Kidney (tissue), 13 donors: ENCODE measurements at regions not wholly inside any gene's neighbourhood (a gene's known extent, or its start where the extent isn't known, plus 50 kb on each side); places are given as distances from the start of the nearest gene placed in this dataset.

Experiments used
- DNase-seq, 5 donors: peaks; one replicate each; pipeline ENCODE4 v3.0.0-alpha.2; 2013 to 2020
- FAIRE-seq: peaks from 2 replicates; lab custom pipeline; 2012; peaks lifted over from hg19 to GRCh38; lab: Jason Lieb, UNC
- H3K27ac ChIP-seq, 2 donors: one replicate each; pipeline ENCODE4 v1.7.0; 2013; ENCODE audit warnings: low read depth in 2 of 2, low read length in 2 of 2, inconsistent platforms in 1 of 2
- H3K27me3 ChIP-seq: one replicate; pipeline ENCODE4 v1.7.1; 2013; ENCODE audit warnings: low read length, inconsistent platforms; ENCODE audit not compliant: control insufficient read depth, insufficient read depth
- H3K36me3 ChIP-seq, 3 donors: one replicate each; pipeline versions ENCODE4 v1.7.0 to v1.7.1; 2013; ENCODE audit warnings: low read length in 3 of 3, control low read depth in 1 of 3, inconsistent platforms in 1 of 3; ENCODE audit not compliant: insufficient read depth in 3 of 3, control insufficient read depth in 2 of 3
- H3K4me1 ChIP-seq, 3 donors: one replicate each; pipeline versions ENCODE4 v1.7.0 to v1.7.1; 2013; ENCODE audit warnings: low read length in 3 of 3, inconsistent platforms in 1 of 3, low read depth in 1 of 3; ENCODE audit not compliant: control insufficient read depth in 2 of 3, insufficient read depth in 2 of 3
- H3K4me3 ChIP-seq, 3 donors: one replicate each; pipeline versions ENCODE4 v1.7.0 to v1.8.1; 2013; ENCODE audit warnings: low read length in 3 of 3, control low read depth in 1 of 3, inconsistent platforms in 1 of 3
- H3K9ac ChIP-seq, 3 donors: one replicate each; pipeline versions ENCODE4 v1.7.0 to v1.7.1; 2013; ENCODE audit warnings: low read length in 3 of 3, control low read depth in 1 of 3, inconsistent platforms in 1 of 3
- H3K9me3 ChIP-seq, 3 donors: one replicate each; pipeline versions ENCODE4 v1.7.0 to v1.7.1; 2013; ENCODE audit warnings: low read length in 3 of 3, control low read depth in 1 of 3, inconsistent platforms in 1 of 3; ENCODE audit not compliant: control insufficient read depth in 2 of 3, insufficient read depth in 1 of 3
- CTCF ChIP-seq: IDR thresholded peaks from 3 replicates; pipeline ENCODE4 v1.5.1; 2012; ENCODE audit warnings: mild to moderate bottlenecking, moderate library complexity, borderline replicate concordance; ENCODE audit not compliant: insufficient read depth; ENCODE audit errors: extremely low read depth
- intact Hi-C: fragments of 100-400 bp; cut with DNase I; formaldehyde crosslinking; loops from one replicate; pipeline ENCODE4 v1.11.1; 2022
- donor health status: control.
- donor health status: control.
- donor health status: control.
- donor health status: control.
- donor health status: control.
- donor health status: DM: yes; HTN: yes; CAD: no.
- donor health status: Normal renal cell carcinoma (clear cell type).

GRCh38 chr3:177981576-177981975 lies 554.7 kb upstream of the KCNMB2 start:
- no peak for TF ChIP-seq CTCF

GRCh38 chr3:177982034-177982433 lies 554.2 kb upstream of the KCNMB2 start:
- Histone ChIP-seq H3K9me3 (no peaks in the 10 kb centered on the region), H3K4me3 (no peak overlapping the region), H3K4me1 (no peaks in the 10 kb centered on the region), H3K27ac (no peak overlapping the region), H3K9ac (no peak overlapping the region), H3K27me3 (no peaks in the 10 kb centered on the region), H3K36me3 (no peaks in the 10 kb centered on the region)
- no peak for FAIRE-seq
- intact Hi-C loops = no loop called here
- DNase-seq = no peak
- no peak for TF ChIP-seq CTCF

More at GRCh38 chr3:177981576-177981975, 554.7 kb upstream of the KCNMB2 start:
- Histone ChIP-seq H3K27me3 (no peaks in the 10 kb centered on the region), H3K27ac (no peak overlapping the region), H3K9me3 (no peaks in the 10 kb centered on the region), H3K36me3 (no peaks in the 10 kb centered on the region), H3K9ac (no peak overlapping the region), H3K4me1 (no peaks in the 10 kb centered on the region), H3K4me3 (no peak overlapping the region)
- no peak for FAIRE-seq
- DNase-seq = peak in 1 of 5 donors; percentile 19
- intact Hi-C loops = no loop called here

- H3K9ac ChIP-seq = no peak overlapping the region
- H3K9me3 ChIP-seq = no peaks in the 10 kb centered on the region
- no peaks in the 10 kb centered on the region for H3K36me3 ChIP-seq
- intact Hi-C loops = no loop called here
- no peak overlapping the region for H3K4me3 ChIP-seq
- FAIRE-seq = no peak
- no peaks in the 10 kb centered on the region for H3K4me1 ChIP-seq
- no peaks in the 10 kb centered on the region for H3K27me3 ChIP-seq
- no peak overlapping the region for H3K27ac ChIP-seq
- no peak for TF ChIP-seq CTCF
- no peak for DNase-seq
Observed at GRCh38 chr3:177983320-177983719, 552.9 kb upstream of the KCNMB2 start.
